Fibroblast of lung (primary cell): ENCODE measurements at regions not wholly inside any gene's neighbourhood (a gene's known extent, or its start where the extent isn't known, plus 50 kb on each side); places are given as distances from the start of the nearest gene placed in this dataset.

Experiments used
- DNase-seq, 2 donors: peaks; one replicate each; pipeline versions ENCODE4 v3.0.0 to v3.0.0-alpha.2; 2010; ENCODE audit warnings: low read depth in 2 of 2
- H2AFZ ChIP-seq: 2 replicates; pipeline ENCODE4 v1.5.1; 2012; ENCODE audit warnings: low read length, control low read depth, inconsistent platforms
- H3K27ac ChIP-seq: 2 replicates; pipeline ENCODE4 v1.5.1; 2011; ENCODE audit warnings: low read length, control low read depth; ENCODE audit not compliant: insufficient read depth
- H3K27me3 ChIP-seq: 2 replicates; pipeline ENCODE4 v1.5.1; 2011; ENCODE audit warnings: mild to moderate bottlenecking, low read length; ENCODE audit not compliant: control insufficient read depth, insufficient read depth
- H3K36me3 ChIP-seq: 2 replicates; pipeline ENCODE4 v1.5.1; 2011; ENCODE audit warnings: low read length; ENCODE audit not compliant: control insufficient read depth, insufficient read depth
- H3K4me1 ChIP-seq: 2 replicates; pipeline ENCODE4 v1.5.1; 2011; ENCODE audit warnings: low read length; ENCODE audit not compliant: control insufficient read depth, insufficient read depth; ENCODE audit errors: extremely low read depth
- H3K4me2 ChIP-seq: 2 replicates; pipeline ENCODE4 v1.5.1; 2011; ENCODE audit warnings: low read length, control low read depth; ENCODE audit not compliant: insufficient read depth; ENCODE audit errors: extremely low read depth
- H3K4me3 ChIP-seq, 4 experiments: fragments of 200-600 bp in 1 of 4; sonication (generic) in 1 of 4; replicated peaks in 1 of 4; 2 replicates each; pipeline ENCODE4 v1.5.1; 2011 to 2016; ENCODE audit warnings: low read length in 4 of 4, low read depth in 3 of 4, mild to moderate bottlenecking in 3 of 4, control low read depth in 2 of 4, inconsistent platforms in 1 of 4, mixed read lengths in 1 of 4; ENCODE audit not compliant: insufficient read depth in 1 of 4; ENCODE audit errors: control extremely low read depth in 1 of 4
- H3K79me2 ChIP-seq: 2 replicates; pipeline ENCODE4 v1.5.1; 2012; ENCODE audit warnings: mild to moderate bottlenecking, low read length, inconsistent platforms; ENCODE audit not compliant: control insufficient read depth, insufficient read depth
- H3K9ac ChIP-seq: 2 replicates; pipeline ENCODE4 v1.5.1; 2011; ENCODE audit warnings: mild to moderate bottlenecking, low read length, control low read depth; ENCODE audit not compliant: insufficient read depth
- H3K9me3 ChIP-seq: 2 replicates; pipeline ENCODE4 v1.5.1; 2012; ENCODE audit warnings: low read depth, low read length; ENCODE audit not compliant: control insufficient read depth, insufficient read depth
- H4K20me1 ChIP-seq: 2 replicates; pipeline ENCODE4 v1.5.1; 2011; ENCODE audit warnings: low read length; ENCODE audit not compliant: control insufficient read depth, insufficient read depth; ENCODE audit errors: extremely low read depth
- EZH2 ChIP-seq: IDR thresholded peaks from 2 replicates; pipeline ENCODE4 v1.5.1; 2012; ENCODE audit warnings: low read length, control low read depth, mild to moderate bottlenecking; ENCODE audit errors: missing control alignments
- TF ChIP-seq, protein P1 (sequence below), 2 donors: IDR thresholded peaks in 1 of 2; conservative IDR thresholded peaks in 1 of 2; 1 replicate in 1 of 2; 2 replicates in 1 of 2; pipeline ENCODE4 v1.5.1; 2011 to 2012; ENCODE audit warnings: low read length in 2 of 2, control low read depth in 1 of 2, inconsistent platforms in 1 of 2, low read depth in 1 of 2, mild to moderate bottlenecking in 1 of 2

- no peaks in the 10 kb centered on the region for H3K79me2 ChIP-seq
- no peak overlapping the region for H3K9ac ChIP-seq
- no peaks in the 10 kb centered on the region for H4K20me1 ChIP-seq
- H3K27ac ChIP-seq, result no peak overlapping the region
- no peaks in the 10 kb centered on the region for H3K9me3 ChIP-seq
- peak in 1 of 2 donors; percentile 38 for DNase-seq
- no peaks in the 10 kb centered on the region for H3K36me3 ChIP-seq
- no peak overlapping the region for H3K4me3 ChIP-seq
- no peaks in the 10 kb centered on the region for H3K27me3 ChIP-seq
- no peak overlapping the region for H2AFZ ChIP-seq
- TF ChIP-seq EZH2, result no peak
- TF ChIP-seq, protein P1, sequence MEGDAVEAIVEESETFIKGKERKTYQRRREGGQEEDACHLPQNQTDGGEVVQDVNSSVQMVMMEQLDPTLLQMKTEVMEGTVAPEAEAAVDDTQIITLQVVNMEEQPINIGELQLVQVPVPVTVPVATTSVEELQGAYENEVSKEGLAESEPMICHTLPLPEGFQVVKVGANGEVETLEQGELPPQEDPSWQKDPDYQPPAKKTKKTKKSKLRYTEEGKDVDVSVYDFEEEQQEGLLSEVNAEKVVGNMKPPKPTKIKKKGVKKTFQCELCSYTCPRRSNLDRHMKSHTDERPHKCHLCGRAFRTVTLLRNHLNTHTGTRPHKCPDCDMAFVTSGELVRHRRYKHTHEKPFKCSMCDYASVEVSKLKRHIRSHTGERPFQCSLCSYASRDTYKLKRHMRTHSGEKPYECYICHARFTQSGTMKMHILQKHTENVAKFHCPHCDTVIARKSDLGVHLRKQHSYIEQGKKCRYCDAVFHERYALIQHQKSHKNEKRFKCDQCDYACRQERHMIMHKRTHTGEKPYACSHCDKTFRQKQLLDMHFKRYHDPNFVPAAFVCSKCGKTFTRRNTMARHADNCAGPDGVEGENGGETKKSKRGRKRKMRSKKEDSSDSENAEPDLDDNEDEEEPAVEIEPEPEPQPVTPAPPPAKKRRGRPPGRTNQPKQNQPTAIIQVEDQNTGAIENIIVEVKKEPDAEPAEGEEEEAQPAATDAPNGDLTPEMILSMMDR (conservative IDR thresholded peaks at IDR 0.05 in 1 of 2, IDR thresholded peaks at IDR 0.05 in 1 of 2; ENCODE audit: low read depth in 1 of 2, low read length in 2 of 2), result no peak
- no peak overlapping the region for H3K4me2 ChIP-seq
- H3K4me1 ChIP-seq, result no peaks in the 10 kb centered on the region
Observed at GRCh38 chr3:31307131-31307785, 225.5 kb upstream of the STT3B start.

- no peak overlapping the region for H3K4me3 ChIP-seq
Observed at GRCh38 chr3:31311559-31311958, 221.2 kb upstream of the STT3B start.

DNA sequence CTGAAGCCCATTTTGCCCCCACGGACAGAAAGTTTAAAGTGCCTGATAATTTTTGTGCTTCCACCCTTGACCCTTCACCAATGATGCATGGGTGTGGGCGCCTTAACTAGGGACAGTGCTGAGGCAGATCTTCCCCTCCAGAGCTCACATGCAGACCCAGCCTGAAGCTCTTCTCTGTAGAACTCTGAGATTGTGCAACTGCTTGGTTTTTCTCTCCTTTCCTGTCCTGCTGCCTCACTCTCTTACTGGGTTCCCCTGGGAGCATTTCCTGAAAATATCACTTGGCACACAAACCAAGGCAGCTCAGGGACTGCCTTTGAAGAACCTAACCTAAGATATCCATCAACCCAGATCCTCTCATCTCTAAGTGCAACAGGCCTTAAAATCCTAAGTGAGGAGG, 220.3 kb upstream of the STT3B start:
- Histone ChIP-seq H3K9me3 (no peaks in the 10 kb centered on the region), H2AFZ (no peak overlapping the region), H3K4me1 (no peaks in the 10 kb centered on the region), H3K9ac (no peak overlapping the region), H3K4me2 (no peak overlapping the region), H3K79me2 (no peaks in the 10 kb centered on the region), H4K20me1 (no peaks in the 10 kb centered on the region), H3K4me3 (no peak overlapping the region), H3K36me3 (no peaks in the 10 kb centered on the region), H3K27me3 (no peaks in the 10 kb centered on the region), H3K27ac (no peak overlapping the region)
- TF ChIP-seq EZH2, result no peak
- TF ChIP-seq, protein P1 (conservative IDR thresholded peaks at IDR 0.05 in 1 of 2, IDR thresholded peaks at IDR 0.05 in 1 of 2; ENCODE audit: low read depth in 1 of 2, low read length in 2 of 2), result no peak
- no peak for DNase-seq

More at GRCh38 chr3:31311559-31311958, 221.2 kb upstream of the STT3B start:
- DNase-seq, result no peak
- H3K9me3 ChIP-seq, result no peaks in the 10 kb centered on the region
- H2AFZ ChIP-seq, result no peak overlapping the region
- no peaks in the 10 kb centered on the region for H3K79me2 ChIP-seq
- no peaks in the 10 kb centered on the region for H3K27me3 ChIP-seq
- H3K27ac ChIP-seq, result no peak overlapping the region
- TF ChIP-seq, protein P1 (conservative IDR thresholded peaks at IDR 0.05 in 1 of 2, IDR thresholded peaks at IDR 0.05 in 1 of 2; ENCODE audit: low read depth in 1 of 2, low read length in 2 of 2), result no peak
- H3K9ac ChIP-seq, result no peak overlapping the region
- no peak overlapping the region for H3K4me2 ChIP-seq
- H4K20me1 ChIP-seq, result no peaks in the 10 kb centered on the region
- H3K36me3 ChIP-seq, result no peaks in the 10 kb centered on the region
- no peaks in the 10 kb centered on the region for H3K4me1 ChIP-seq
